Stimulated activated naive CD8-positive, alpha-beta T cell treated with anti-CD3 and anti-CD28 coated beads, Interleukin-15, Interleukin-2, amounts not matched to agents 100 ng/mL and 50 ng/mL, for 24 hours (primary cell): ENCODE measurements at regions not wholly inside any gene's neighbourhood (a gene's known extent, or its start where the extent isn't known, plus 50 kb on each side); places are given as distances from the start of the nearest gene placed in this dataset.
"Not testable (repeated sequence)": the region's sequence is repeated elsewhere in the genome, so short reads cannot be mapped to it uniquely, and the experiment has no call there.

Experiments used
- H3K27ac Mint-ChIP-seq: one replicate; pipeline ENCODE4 v1.8.0; 2021; ENCODE audit warnings: mild to moderate bottlenecking, mixed read lengths
- H3K27me3 Mint-ChIP-seq: one replicate; pipeline ENCODE4 v1.8.0; 2021; ENCODE audit warnings: mixed read lengths
- H3K36me3 Mint-ChIP-seq: one replicate; pipeline ENCODE4 v1.8.0; 2021; ENCODE audit warnings: low read depth, mixed read lengths
- H3K4me1 Mint-ChIP-seq: one replicate; pipeline ENCODE4 v1.8.0; 2021; ENCODE audit warnings: low read depth, mixed read lengths
- H3K4me3 Mint-ChIP-seq: one replicate; pipeline ENCODE4 v1.8.0; 2021; ENCODE audit warnings: mild to moderate bottlenecking, mixed read lengths
- H3K9me3 Mint-ChIP-seq: one replicate; pipeline ENCODE4 v1.8.0; 2021; ENCODE audit warnings: mixed read lengths

- H3K4me3 Mint-ChIP-seq: no peak overlapping the region
- H3K27ac Mint-ChIP-seq: no peak overlapping the region
- H3K9me3 Mint-ChIP-seq: peaks cover 7% of the 10 kb centered on the region
- H3K4me1 Mint-ChIP-seq: peaks cover 10% of the 10 kb centered on the region
- no peaks in the 10 kb centered on the region for H3K27me3 Mint-ChIP-seq
- peaks cover 7% of the 10 kb centered on the region for H3K36me3 Mint-ChIP-seq
These were observed 103.7 kb upstream of the MDM1 start for GRCh38 chr12:68435816-68436215.

GRCh38 chr12:68438601-68439000, 106.4 kb upstream of the MDM1 start:
- H3K9me3 Mint-ChIP-seq: peaks cover 10% of the 10 kb centered on the region
- H3K4me3 Mint-ChIP-seq: no peak overlapping the region
- peaks cover 32% of the 10 kb centered on the region for H3K4me1 Mint-ChIP-seq
- H3K36me3 Mint-ChIP-seq: peaks cover 11% of the 10 kb centered on the region
- no peak overlapping the region for H3K27ac Mint-ChIP-seq
- H3K27me3 Mint-ChIP-seq: no peaks in the 10 kb centered on the region

GRCh38 chr12:68439368-68440045, 107.3 kb upstream of the MDM1 start:
- Mint-ChIP-seq H3K9me3 (peaks cover 15% of the 10 kb centered on the region), H3K36me3 (peaks cover 13% of the 10 kb centered on the region), H3K27ac (peak overlapping the region; percentile 34), H3K4me1 (peaks cover 34% of the 10 kb centered on the region), H3K4me3 (no peak overlapping the region), H3K27me3 (no peaks in the 10 kb centered on the region)

GRCh38 chr12:68440068-68440581, 108.0 kb upstream of the MDM1 start:
- H3K27ac Mint-ChIP-seq: no peak overlapping the region
- no peaks in the 10 kb centered on the region for H3K27me3 Mint-ChIP-seq
- peaks cover 40% of the 10 kb centered on the region for H3K4me1 Mint-ChIP-seq
- peaks cover 13% of the 10 kb centered on the region for H3K9me3 Mint-ChIP-seq
- no peak overlapping the region for H3K4me3 Mint-ChIP-seq
- H3K36me3 Mint-ChIP-seq: peaks cover 10% of the 10 kb centered on the region

GRCh38 chr12:68441167-68441566, 109.0 kb upstream of the MDM1 start:
- peaks cover 8% of the 10 kb centered on the region for H3K9me3 Mint-ChIP-seq
- H3K4me3 Mint-ChIP-seq: peak overlapping the region; percentile 5
- H3K36me3 Mint-ChIP-seq: peaks cover 6% of the 10 kb centered on the region
- H3K27ac Mint-ChIP-seq: no peak overlapping the region
- H3K4me1 Mint-ChIP-seq: peaks cover 48% of the 10 kb centered on the region
- H3K27me3 Mint-ChIP-seq: no peaks in the 10 kb centered on the region

- H3K27me3 Mint-ChIP-seq, H3K9me3 Mint-ChIP-seq, H3K36me3 Mint-ChIP-seq: not testable (repeated sequence)
- H3K27ac Mint-ChIP-seq: peak overlapping the region; percentile 36
- peak overlapping the region; percentile 43 for H3K4me3 Mint-ChIP-seq
- H3K4me1 Mint-ChIP-seq: peaks cover 61% of the 10 kb centered on the region
These were observed 110.3 kb upstream of the MDM1 start for GRCh38 chr12:68442353-68442972.

- H3K9me3 Mint-ChIP-seq, H3K27me3 Mint-ChIP-seq, H3K4me3 Mint-ChIP-seq, H3K27ac Mint-ChIP-seq, H3K36me3 Mint-ChIP-seq: not testable (repeated sequence)
- peaks cover 72% of the 10 kb centered on the region for H3K4me1 Mint-ChIP-seq
These were observed 111.5 kb upstream of the MDM1 start for GRCh38 chr12:68443695-68444094.

GRCh38 chr12:68445824-68446223, 113.7 kb upstream of the MDM1 start:
- peaks cover 8% of the 10 kb centered on the region for H3K9me3 Mint-ChIP-seq
- no peak overlapping the region for H3K4me3 Mint-ChIP-seq
- peaks cover 6% of the 10 kb centered on the region for H3K36me3 Mint-ChIP-seq
- H3K27me3 Mint-ChIP-seq: no peaks in the 10 kb centered on the region
- peaks cover 81% of the 10 kb centered on the region for H3K4me1 Mint-ChIP-seq
- peak overlapping the region; percentile 59 for H3K27ac Mint-ChIP-seq

- peaks cover 6% of the 10 kb centered on the region for H3K36me3 Mint-ChIP-seq
- H3K27ac Mint-ChIP-seq: no peak overlapping the region
- H3K4me3 Mint-ChIP-seq: no peak overlapping the region
- peaks cover 81% of the 10 kb centered on the region for H3K4me1 Mint-ChIP-seq
- peaks cover 8% of the 10 kb centered on the region for H3K9me3 Mint-ChIP-seq
- H3K27me3 Mint-ChIP-seq: no peaks in the 10 kb centered on the region
These were observed 114.2 kb upstream of the MDM1 start for GRCh38 chr12:68446384-68446783.

- Mint-ChIP-seq H3K36me3 (peaks cover 6% of the 10 kb centered on the region), H3K27me3 (no peaks in the 10 kb centered on the region), H3K9me3 (peaks cover 8% of the 10 kb centered on the region), H3K4me3 (peak overlapping the region; percentile 19), H3K27ac (peak overlapping the region; percentile 46), H3K4me1 (peaks cover 83% of the 10 kb centered on the region)
These were observed 115.0 kb upstream of the MDM1 start for GRCh38 chr12:68446901-68447796.

- Mint-ChIP-seq H3K4me3 (no peak overlapping the region), H3K9me3 (peaks cover 8% of the 10 kb centered on the region), H3K36me3 (peaks cover 6% of the 10 kb centered on the region), H3K4me1 (peaks cover 84% of the 10 kb centered on the region), H3K27me3 (no peaks in the 10 kb centered on the region), H3K27ac (peak overlapping the region; percentile 46)
These were observed 115.7 kb upstream of the MDM1 start for GRCh38 chr12:68447797-68448260.

GRCh38 chr12:68449196-68449595, 117.0 kb upstream of the MDM1 start:
- H3K27ac Mint-ChIP-seq: peak overlapping the region; percentile 17
- H3K36me3 Mint-ChIP-seq: no peaks in the 10 kb centered on the region
- H3K27me3 Mint-ChIP-seq: no peaks in the 10 kb centered on the region
- H3K9me3 Mint-ChIP-seq: no peaks in the 10 kb centered on the region
- peaks cover 91% of the 10 kb centered on the region for H3K4me1 Mint-ChIP-seq
- peak overlapping the region; percentile 6 for H3K4me3 Mint-ChIP-seq

- H3K36me3 Mint-ChIP-seq: no peaks in the 10 kb centered on the region
- H3K4me3 Mint-ChIP-seq: peak overlapping the region; percentile 79
- no peaks in the 10 kb centered on the region for H3K9me3 Mint-ChIP-seq
- H3K4me1 Mint-ChIP-seq: peaks cover 97% of the 10 kb centered on the region
- H3K27me3 Mint-ChIP-seq: no peaks in the 10 kb centered on the region
- peak overlapping the region; percentile 95 for H3K27ac Mint-ChIP-seq
These were observed 118.7 kb upstream of the MDM1 start for GRCh38 chr12:68450947-68451260.

GRCh38 chr12:68451261-68452077, 119.3 kb upstream of the MDM1 start:
- no peaks in the 10 kb centered on the region for H3K36me3 Mint-ChIP-seq
- no peaks in the 10 kb centered on the region for H3K27me3 Mint-ChIP-seq
- H3K4me3 Mint-ChIP-seq: peak overlapping the region; percentile 79
- H3K27ac Mint-ChIP-seq: peak overlapping the region; percentile 95
- H3K4me1 Mint-ChIP-seq: peaks cover 97% of the 10 kb centered on the region
- no peaks in the 10 kb centered on the region for H3K9me3 Mint-ChIP-seq
